HUES6 (cell line): ENCODE measurements at regions not wholly inside any gene's neighbourhood (a gene's known extent, or its start where the extent isn't known, plus 50 kb on each side); places are given as distances from the start of the nearest gene placed in this dataset.

Source experiments
- H3K27ac ChIP-seq: 2 replicates; pipeline ENCODE4 v1.7.0; 2013; ENCODE audit warnings: low read depth, mild to moderate bottlenecking, low read length, inconsistent platforms
- H3K27me3 ChIP-seq: 2 replicates; pipeline ENCODE4 v1.6.1; 2013; ENCODE audit warnings: low read length; ENCODE audit not compliant: control insufficient read depth, insufficient read depth
- H3K36me3 ChIP-seq: 2 replicates; pipeline ENCODE4 v1.6.1; 2013; ENCODE audit warnings: low read length; ENCODE audit not compliant: control insufficient read depth, insufficient read depth
- H3K4me1 ChIP-seq: 2 replicates; pipeline ENCODE4 v1.6.1; 2013; ENCODE audit warnings: low read length; ENCODE audit not compliant: control insufficient read depth, insufficient read depth
- H3K4me3 ChIP-seq: 2 replicates; pipeline ENCODE4 v1.5.1; 2013; ENCODE audit warnings: low read depth, low read length
- H3K9ac ChIP-seq: one replicate; pipeline ENCODE4 v1.6.1; 2013; ENCODE audit warnings: mild to moderate bottlenecking, low read length
- H3K9me3 ChIP-seq: 2 replicates; pipeline ENCODE4 v1.6.1; 2013; ENCODE audit warnings: low read depth, low read length; ENCODE audit not compliant: control insufficient read depth, insufficient read depth

DNA sequence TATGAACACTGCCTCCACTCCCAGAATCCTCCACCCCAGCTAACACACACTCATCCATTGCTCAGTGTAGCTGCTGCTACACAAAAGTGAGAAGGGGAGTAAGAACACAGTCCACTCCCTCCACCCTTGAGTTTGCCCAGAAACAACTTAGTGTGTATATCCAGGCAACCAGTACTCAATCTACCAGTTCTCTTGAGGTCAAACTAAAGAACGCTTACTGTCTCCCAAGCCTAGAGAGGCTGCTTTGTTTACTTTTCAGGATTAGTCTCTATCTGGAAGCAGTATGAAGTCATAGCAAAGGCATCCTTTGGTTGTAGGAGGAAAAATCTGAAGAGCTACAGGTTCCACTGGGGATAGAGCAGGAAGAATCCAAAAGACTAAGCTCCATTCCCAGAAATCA is 296.3 kb downstream of the KCNN2 start:
- Histone ChIP-seq H3K9me3 (no peaks in the 10 kb centered on the region), H3K9ac (no peak overlapping the region), H3K4me3 (no peak overlapping the region), H3K27ac (no peak overlapping the region), H3K4me1 (no peaks in the 10 kb centered on the region), H3K27me3 (no peaks in the 10 kb centered on the region), H3K36me3 (no peaks in the 10 kb centered on the region)

GRCh38 chr5:114657342-114658130 is 295.7 kb downstream of the KCNN2 start:
- Histone ChIP-seq H3K9me3 (no peaks in the 10 kb centered on the region), H3K4me1 (no peaks in the 10 kb centered on the region), H3K9ac (no peak overlapping the region), H3K27ac (no peak overlapping the region), H3K36me3 (no peaks in the 10 kb centered on the region), H3K4me3 (no peak overlapping the region), H3K27me3 (no peaks in the 10 kb centered on the region)

DNA sequence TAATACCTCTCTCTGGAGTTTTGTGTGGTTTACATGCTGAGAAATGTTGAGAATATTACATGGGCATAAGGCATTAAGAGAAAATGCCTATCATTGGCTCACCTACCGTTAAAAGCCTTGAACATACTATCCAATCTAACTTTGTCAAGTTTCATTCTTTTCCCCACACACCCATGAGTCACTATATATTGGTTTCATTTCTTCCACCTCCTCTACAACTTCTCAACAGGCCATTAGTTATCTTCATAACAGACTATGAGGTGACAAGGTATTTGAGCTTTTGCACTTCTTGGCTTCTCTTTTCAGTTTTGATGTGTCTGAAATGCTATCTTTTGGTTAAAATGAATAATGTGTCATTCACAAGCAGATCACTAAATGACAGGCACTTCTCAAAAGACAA is 288.0 kb downstream of the KCNN2 start:
- no peaks in the 10 kb centered on the region for H3K9me3 ChIP-seq
- H3K4me3 ChIP-seq: no peak overlapping the region
- no peaks in the 10 kb centered on the region for H3K36me3 ChIP-seq
- H3K27me3 ChIP-seq: no peaks in the 10 kb centered on the region
- no peaks in the 10 kb centered on the region for H3K4me1 ChIP-seq
- H3K9ac ChIP-seq: no peak overlapping the region
- H3K27ac ChIP-seq: no peak overlapping the region

GRCh38 chr5:114648940-114649339 is 287.1 kb downstream of the KCNN2 start:
- H3K9me3 ChIP-seq: 0 out of 2 replicates have a peak, but pooled peaks cover 5% of the 10 kb centered on the region
- H3K36me3 ChIP-seq: no peaks in the 10 kb centered on the region
- H3K4me3 ChIP-seq: no peak overlapping the region
- H3K27me3 ChIP-seq: no peaks in the 10 kb centered on the region
- H3K27ac ChIP-seq: no peak overlapping the region
- no peak overlapping the region for H3K9ac ChIP-seq
- no peaks in the 10 kb centered on the region for H3K4me1 ChIP-seq

GRCh38 chr5:114644576-114644975 is 282.7 kb downstream of the KCNN2 start:
- no peak overlapping the region for H3K27ac ChIP-seq
- H3K9ac ChIP-seq: no peak overlapping the region
- H3K9me3 ChIP-seq: peaks cover 17% of the 10 kb centered on the region
- no peaks in the 10 kb centered on the region for H3K27me3 ChIP-seq
- H3K4me3 ChIP-seq: no peak overlapping the region
- no peaks in the 10 kb centered on the region for H3K4me1 ChIP-seq
- H3K36me3 ChIP-seq: no peaks in the 10 kb centered on the region

GRCh38 chr5:114636271-114636670 is 274.4 kb downstream of the KCNN2 start:
- H3K4me3 ChIP-seq: no peak overlapping the region
- H3K27ac ChIP-seq: no peak overlapping the region
- H3K36me3 ChIP-seq: no peaks in the 10 kb centered on the region
- no peaks in the 10 kb centered on the region for H3K9me3 ChIP-seq
- no peaks in the 10 kb centered on the region for H3K27me3 ChIP-seq
- H3K4me1 ChIP-seq: no peaks in the 10 kb centered on the region
- H3K9ac ChIP-seq: no peak overlapping the region

- Histone ChIP-seq H3K4me3 (no peak overlapping the region), H3K27ac (no peak overlapping the region), H3K9me3 (no peaks in the 10 kb centered on the region), H3K4me1 (no peaks in the 10 kb centered on the region), H3K27me3 (no peaks in the 10 kb centered on the region), H3K9ac (no peak overlapping the region), H3K36me3 (no peaks in the 10 kb centered on the region)
These were observed 273.4 kb downstream of the KCNN2 start for GRCh38 chr5:114634967-114635901.

- H3K4me1 ChIP-seq: no peaks in the 10 kb centered on the region
- H3K27ac ChIP-seq: no peak overlapping the region
- H3K36me3 ChIP-seq: no peaks in the 10 kb centered on the region
- H3K9ac ChIP-seq: no peak overlapping the region
- no peak overlapping the region for H3K4me3 ChIP-seq
- H3K9me3 ChIP-seq: no peaks in the 10 kb centered on the region
- no peaks in the 10 kb centered on the region for H3K27me3 ChIP-seq
These were observed 272.6 kb downstream of the KCNN2 start for GRCh38 chr5:114634517-114634916.

- no peak overlapping the region for H3K9ac ChIP-seq
These were observed 250.5 kb downstream of the KCNN2 start for GRCh38 chr5:114612406-114612805.

DNA sequence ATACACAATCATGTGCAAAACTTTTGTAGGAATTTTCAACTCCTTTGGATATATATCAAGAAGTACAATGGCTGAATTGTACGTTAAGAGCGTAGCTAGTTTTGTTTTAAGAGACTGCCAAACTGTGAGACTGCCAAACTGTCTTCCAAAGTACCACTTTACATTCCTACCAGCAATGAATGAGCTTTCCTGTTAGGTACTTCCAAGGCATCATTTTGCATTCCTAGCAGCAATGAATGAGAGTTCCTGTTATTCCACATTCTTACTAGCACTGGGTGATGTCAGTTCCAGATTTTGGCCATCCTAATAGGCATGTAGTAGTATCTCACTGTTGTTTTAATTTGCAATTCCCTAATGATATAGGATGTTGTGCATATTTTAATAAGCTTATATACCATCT is 219.3 kb downstream of the KCNN2 start:
- H3K9me3 ChIP-seq: no peaks in the 10 kb centered on the region
- no peak overlapping the region for H3K4me3 ChIP-seq
- no peaks in the 10 kb centered on the region for H3K36me3 ChIP-seq
- no peak overlapping the region for H3K9ac ChIP-seq
- no peak overlapping the region for H3K27ac ChIP-seq
- H3K4me1 ChIP-seq: no peaks in the 10 kb centered on the region
- no peaks in the 10 kb centered on the region for H3K27me3 ChIP-seq

More at GRCh38 chr5:114612406-114612805, 250.5 kb downstream of the KCNN2 start:
- no peak overlapping the region for H3K4me3 ChIP-seq
- H3K4me1 ChIP-seq: no peaks in the 10 kb centered on the region
- H3K36me3 ChIP-seq: no peaks in the 10 kb centered on the region
- H3K9me3 ChIP-seq: no peaks in the 10 kb centered on the region
- no peaks in the 10 kb centered on the region for H3K27me3 ChIP-seq
- H3K27ac ChIP-seq: no peak overlapping the region

DNA sequence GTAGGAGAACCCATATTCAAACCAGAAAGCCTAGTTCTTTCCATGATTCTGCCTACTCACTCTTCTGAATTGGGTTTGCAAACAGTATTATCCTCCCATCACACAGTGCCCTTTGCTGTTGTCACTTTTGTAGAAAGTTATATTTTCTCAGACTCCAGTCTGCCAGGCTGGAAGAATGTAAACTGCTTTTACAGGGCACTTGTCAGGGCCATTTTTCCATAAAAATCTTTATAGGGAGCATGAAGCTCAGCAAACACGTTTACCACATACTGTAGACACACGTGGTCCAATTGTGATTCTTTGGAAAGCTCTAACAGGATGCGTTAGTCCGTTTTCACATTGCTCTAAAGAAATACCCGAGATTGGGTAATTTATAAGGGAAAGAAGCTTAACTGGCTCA is 204.0 kb downstream of the KCNN2 start:
- H3K36me3 ChIP-seq: no peaks in the 10 kb centered on the region
- no peaks in the 10 kb centered on the region for H3K4me1 ChIP-seq
- no peaks in the 10 kb centered on the region for H3K27me3 ChIP-seq
- H3K9ac ChIP-seq: no peak overlapping the region
- H3K4me3 ChIP-seq: no peak overlapping the region
- H3K27ac ChIP-seq: no peak overlapping the region
- peaks cover 4% of the 10 kb centered on the region; the same call in 1 of the 2 replicates for H3K9me3 ChIP-seq
